Testis (tissue), 2 donors: ENCODE measurements at regions not wholly inside any gene's neighbourhood (a gene's known extent, or its start where the extent isn't known, plus 50 kb on each side); places are given as distances from the start of the nearest gene placed in this dataset.

Experiments used
- POLR2A ChIP-seq: fragments of 450-650 bp; IDR thresholded peaks from one replicate; pipeline ENCODE4 v1.6.1; 2017; ENCODE audit warnings: antibody characterized with exemption, mild to moderate bottlenecking, moderate library complexity
- TF ChIP-seq, protein P1 (sequence below), 3 experiments: fragments of 450-650 bp in 2 of 3; fragments of 200-600 bp in 1 of 3; sonication (generic) in 1 of 3; IDR thresholded peaks; one replicate each; pipeline ENCODE4 v1.5.1; 2016 to 2019; ENCODE audit warnings: antibody characterized with exemption in 3 of 3, mild to moderate bottlenecking in 2 of 3, moderate library complexity in 1 of 3

DNA sequence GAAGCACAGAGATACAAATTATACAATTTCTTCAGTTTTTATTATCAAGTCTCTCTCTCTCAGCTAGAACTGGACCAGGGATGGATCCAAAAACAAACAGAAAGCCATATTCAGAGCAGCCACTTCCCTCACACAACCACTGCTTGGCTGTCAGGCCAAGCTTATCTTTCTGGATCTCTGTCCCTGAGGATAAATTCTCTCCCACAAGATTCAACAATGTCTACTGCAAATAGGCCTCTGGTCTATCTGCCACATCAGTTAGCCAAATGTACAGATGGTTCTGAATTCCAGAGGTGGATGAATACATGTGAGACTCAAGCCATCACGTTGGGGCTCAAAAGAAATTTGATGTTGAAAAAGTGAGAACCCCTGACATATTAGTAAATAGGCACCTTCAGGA is 350.9 kb downstream of the LTN1 start:
- TF ChIP-seq, protein P1, sequence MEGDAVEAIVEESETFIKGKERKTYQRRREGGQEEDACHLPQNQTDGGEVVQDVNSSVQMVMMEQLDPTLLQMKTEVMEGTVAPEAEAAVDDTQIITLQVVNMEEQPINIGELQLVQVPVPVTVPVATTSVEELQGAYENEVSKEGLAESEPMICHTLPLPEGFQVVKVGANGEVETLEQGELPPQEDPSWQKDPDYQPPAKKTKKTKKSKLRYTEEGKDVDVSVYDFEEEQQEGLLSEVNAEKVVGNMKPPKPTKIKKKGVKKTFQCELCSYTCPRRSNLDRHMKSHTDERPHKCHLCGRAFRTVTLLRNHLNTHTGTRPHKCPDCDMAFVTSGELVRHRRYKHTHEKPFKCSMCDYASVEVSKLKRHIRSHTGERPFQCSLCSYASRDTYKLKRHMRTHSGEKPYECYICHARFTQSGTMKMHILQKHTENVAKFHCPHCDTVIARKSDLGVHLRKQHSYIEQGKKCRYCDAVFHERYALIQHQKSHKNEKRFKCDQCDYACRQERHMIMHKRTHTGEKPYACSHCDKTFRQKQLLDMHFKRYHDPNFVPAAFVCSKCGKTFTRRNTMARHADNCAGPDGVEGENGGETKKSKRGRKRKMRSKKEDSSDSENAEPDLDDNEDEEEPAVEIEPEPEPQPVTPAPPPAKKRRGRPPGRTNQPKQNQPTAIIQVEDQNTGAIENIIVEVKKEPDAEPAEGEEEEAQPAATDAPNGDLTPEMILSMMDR (IDR thresholded peaks at IDR 0.05), result no peak
- TF ChIP-seq POLR2A, result no peak
